GM19455 (cell line): ENCODE measurements at regions not wholly inside any gene's neighbourhood (a gene's known extent, or its start where the extent isn't known, plus 50 kb on each side); places are given as distances from the start of the nearest gene placed in this dataset.

ENCODE experiments used
- ATAC-seq: cut with Tn5 transposase; IDR thresholded peaks from one replicate; pipeline ENCODE4 v1.9.1; 2021; ENCODE audit not compliant: unreplicated experiment

DNA sequence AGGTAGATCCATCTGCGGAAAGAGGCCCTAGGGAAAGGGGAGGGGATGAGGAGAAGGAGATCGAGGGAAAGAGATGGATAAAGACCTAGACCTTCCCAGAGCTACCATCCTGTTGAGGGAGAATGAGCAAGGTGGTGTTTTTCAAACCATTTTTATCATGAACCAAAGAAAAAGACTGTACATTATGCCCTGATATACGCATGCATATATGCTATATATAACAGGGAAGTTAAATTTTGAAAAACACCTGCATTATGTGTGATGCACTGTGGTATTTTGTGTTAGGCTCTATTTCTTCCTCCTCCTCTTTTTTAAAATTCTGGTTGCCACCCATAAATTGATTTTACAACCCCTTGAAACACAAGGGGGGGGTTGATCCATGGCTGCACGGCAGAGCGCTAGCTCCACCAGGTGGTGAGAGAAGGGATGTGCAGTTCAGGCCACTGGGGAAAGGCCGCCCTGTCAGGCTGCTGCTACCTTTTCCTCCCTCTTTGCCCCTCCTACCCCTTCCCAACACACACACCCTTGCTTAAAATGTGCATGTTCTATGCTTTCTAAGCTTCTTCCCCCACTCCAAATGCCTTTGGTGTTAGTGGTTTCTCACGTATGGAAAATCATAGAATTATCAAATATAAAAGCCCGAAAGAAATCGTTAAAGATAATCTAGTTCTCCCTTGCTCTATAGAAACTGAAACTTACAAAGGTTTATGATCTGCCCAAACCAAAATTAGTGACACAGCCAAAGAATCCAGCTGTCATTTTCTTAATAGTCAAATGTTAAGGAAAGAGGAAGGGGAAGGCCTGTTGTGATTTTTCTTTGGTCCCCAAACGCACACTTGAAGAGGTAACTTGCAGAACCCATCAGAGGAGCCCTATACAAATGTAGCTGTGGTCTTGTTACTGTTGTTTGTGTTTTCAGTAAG, 262.0 kb upstream of the UMPS start:
- no peak for ATAC-seq

- ATAC-seq, result no peak
These were observed 260.7 kb upstream of the UMPS start for GRCh38 chr3:124469555-124469954.

DNA sequence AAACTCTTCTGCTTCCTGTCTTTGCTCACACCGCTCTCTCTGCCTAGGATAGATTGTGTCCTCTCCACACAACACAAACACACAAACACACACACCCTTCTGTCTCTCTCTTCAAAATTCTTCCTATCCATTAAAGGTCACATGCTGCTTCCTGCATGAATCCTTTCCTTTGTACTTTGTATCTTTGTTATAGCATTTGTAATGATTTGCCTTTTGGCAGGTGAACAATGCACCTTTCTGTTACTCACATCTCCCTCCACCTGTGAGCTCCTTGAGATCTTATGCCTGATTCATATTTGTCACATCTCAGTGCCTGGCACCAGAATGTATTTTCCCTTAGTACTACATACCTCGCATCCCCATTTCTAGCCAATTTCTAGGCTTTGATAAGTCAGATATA, 251.4 kb upstream of the UMPS start:
- ATAC-seq, result no peak

DNA sequence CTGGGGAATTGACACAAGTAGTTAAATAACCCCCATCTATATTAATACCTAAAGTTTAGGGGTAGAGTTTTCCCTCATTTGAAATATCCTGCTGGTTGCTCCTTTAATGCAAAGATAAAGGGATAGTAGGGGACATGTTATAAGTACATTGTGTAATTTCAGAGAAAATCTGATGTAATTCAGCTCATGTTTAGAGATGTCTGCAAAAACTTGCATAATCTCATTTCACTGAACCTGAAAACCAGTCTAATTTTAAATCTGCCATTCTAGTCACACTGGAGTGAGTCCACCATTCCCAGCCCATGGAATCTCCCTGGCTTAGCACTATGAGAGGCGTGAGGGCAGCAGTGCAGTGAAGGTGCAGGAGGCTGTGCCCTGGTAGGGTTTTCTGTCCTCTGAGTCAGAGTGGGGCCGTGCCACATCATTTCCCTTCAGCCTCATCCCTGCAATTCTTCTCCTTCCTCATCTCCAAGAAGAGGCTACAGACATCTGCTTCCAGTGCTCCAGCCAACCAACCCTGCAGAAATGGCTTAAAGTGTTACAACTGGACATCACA, 246.3 kb upstream of the UMPS start:
- ATAC-seq, result no peak

DNA sequence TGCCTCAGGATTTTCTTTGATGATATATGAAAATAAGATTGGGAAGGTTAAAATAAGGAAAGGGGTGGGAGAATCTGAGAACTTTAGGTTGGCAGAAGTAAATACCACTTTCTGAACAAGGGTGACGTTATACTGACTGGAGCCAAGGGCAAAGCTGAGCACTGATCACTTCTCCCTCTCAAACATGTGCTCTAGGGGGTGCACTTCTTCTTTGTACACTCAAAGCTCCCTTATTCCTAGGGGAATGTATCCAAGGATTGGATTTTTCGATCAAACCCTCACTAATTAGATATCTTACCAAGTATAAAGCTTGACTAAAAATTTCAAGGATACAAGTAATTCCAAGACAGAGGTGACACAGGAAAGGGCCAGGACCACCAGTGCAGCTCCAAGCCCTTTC, 243.9 kb upstream of the UMPS start:
- no peak for ATAC-seq

DNA sequence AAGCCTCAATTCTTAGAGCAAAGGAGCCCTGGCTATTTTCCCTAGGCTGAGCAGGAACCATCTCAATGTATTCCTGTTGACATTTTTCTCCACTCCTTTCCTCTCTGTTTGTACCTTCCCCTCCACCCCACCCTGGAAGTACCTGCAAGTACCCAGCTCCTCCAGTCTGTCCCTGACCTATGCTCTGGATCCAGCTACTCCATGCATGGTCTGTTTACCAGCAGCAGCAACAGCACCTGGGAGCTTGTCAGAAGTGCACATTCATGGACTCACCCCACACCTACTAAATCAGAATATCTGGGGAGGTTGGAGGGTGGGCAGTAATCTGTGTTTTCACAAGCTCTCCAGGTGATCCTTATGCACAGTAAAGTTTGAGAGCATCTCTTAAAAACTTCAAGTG, 240.7 kb upstream of the UMPS start:
- ATAC-seq, result no peak

DNA sequence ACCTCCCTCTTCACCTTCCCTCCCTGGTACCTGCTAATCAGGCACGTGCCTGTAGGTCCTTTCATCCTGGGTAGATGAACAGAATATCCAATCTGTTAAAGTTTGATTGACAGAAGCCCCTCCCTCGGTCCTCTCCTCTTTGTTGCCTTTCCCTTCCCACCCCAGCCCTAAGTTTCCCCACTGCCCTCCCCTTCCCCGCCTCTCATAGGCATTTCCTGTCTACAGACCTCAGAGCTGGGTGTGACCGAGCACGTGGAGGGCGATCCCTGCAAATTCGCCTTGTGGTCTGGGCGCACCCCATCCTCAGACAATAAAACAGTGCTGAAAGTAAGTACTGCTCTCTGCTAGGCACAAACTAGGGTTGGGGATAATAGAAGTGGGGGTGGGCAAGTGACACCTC, 239.2 kb upstream of the UMPS start:
- ATAC-seq, result no peak

DNA sequence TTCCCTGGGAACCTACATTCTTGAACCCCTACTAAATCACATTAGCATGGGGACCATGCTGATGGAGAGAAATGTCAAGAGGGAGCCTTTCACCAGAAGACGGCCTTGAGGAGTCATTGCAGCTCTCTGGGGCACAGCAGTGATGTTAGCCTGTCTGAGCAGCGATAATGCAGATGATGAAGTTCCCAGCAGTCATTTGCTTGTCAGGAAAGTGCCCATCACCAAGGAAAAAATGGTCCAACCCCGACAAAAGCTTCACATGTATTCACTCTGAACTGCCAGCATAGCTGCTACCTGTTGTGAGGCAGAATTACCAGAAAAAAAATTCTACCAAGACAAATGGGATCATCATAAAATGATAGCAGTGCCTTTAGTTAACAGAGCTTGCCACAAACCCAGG, 238.4 kb upstream of the UMPS start:
- ATAC-seq, result no peak

GRCh38 chr3:124492824-124493223, 237.4 kb upstream of the UMPS start:
- ATAC-seq, result no peak

- no peak for ATAC-seq
These were observed 234.2 kb upstream of the UMPS start for GRCh38 chr3:124496061-124496460.

GRCh38 chr3:124497487-124497886, 232.8 kb upstream of the UMPS start:
- no peak for ATAC-seq

- no peak for ATAC-seq
These were observed 231.4 kb upstream of the UMPS start for GRCh38 chr3:124498891-124499290.

GRCh38 chr3:124504332-124505059, 225.8 kb upstream of the UMPS start:
- no peak for ATAC-seq

DNA sequence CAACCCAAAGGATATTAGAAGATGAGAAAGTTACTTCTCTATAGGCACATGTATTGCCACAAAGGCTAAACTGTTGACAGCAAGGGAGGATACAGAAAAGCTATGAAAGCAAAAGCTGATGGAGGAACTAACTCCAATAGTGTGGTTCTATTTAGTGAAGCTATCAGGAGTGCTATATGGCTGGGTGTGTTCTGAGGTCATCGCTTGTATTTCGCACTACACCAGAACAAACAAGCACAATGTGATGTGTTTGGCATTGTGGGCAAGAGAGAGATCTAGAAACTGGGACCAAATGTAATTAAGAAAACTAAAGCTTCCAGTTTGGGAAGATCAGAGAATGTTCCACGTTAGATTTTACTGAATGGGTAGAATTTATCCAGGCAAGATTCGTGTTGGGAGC, 220.4 kb upstream of the UMPS start:
- no peak for ATAC-seq

DNA sequence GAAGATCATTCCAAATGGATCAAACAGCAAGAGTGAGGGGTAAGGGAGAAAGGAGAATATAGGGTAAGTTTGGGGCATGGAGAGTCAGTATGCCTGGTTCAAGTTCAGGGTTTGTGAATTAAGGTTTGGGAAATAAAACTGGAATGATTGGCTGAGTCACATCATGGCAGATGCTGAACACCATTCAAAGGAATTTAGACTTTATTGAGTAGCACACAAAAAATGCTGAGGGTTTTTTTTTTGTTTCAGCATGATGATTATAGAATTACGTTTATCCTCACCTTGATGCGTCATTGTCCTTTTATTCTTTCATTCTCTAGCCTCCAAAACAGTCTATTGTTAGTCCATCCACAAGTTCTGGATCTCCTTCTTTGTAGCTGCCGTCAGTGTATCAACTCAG, 220.0 kb upstream of the UMPS start:
- no peak for ATAC-seq

DNA sequence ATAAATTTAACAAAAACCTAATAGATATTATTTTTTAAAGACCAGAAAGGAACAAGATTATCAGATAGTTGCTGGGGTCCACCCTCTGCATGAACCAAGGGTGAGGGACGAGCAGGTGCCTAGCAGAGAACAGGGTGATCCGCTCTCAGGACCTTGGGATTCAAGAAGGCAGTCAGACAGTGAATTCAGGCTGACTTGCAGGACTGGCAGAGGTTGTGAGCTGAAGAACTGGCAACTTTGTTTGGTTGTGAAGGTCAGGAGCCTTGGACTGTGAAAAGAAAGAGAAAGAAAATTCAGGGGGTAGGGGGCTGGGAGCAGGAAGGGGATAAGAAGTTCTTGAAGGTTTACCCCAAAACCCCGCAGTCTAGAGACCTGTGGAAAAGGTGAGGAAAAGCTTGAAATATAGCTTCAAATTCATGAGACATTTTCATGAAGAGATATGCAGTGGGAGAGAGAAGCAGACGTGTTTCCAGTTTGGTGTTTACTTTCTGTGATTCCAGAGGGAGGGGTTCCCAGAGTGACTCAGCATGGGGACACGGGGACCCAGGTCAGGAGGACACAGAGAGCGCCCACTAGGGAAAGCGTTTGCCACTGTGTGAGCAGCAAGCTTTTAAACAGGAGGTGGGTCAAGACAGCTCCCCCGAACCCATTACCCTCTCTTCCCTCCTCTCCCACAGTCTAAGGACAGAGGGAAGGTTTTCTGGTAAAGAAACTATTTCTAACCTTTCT, 217.2 kb upstream of the UMPS start:
- ATAC-seq, result no peak

- no peak for ATAC-seq
These were observed 216.6 kb upstream of the UMPS start for GRCh38 chr3:124513610-124513997.

DNA sequence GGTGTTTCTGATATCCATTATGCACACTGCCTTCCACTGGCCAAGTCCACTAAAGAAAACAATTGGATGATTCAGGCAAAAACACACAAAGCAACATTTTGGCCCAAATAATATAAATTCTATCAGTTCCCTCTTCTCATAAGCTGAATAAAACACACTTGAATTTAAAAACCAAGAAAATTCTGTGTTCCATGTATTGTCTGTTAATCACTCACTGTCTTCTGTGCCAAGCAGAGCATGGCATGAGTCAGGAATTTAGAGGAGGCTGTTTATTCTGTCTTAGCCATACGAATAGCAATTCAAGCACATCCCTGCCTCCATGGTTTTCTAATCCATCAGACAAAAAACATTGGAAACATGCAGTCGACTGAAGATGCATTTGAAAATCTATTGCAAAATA, 215.6 kb upstream of the UMPS start:
- ATAC-seq, result no peak

DNA sequence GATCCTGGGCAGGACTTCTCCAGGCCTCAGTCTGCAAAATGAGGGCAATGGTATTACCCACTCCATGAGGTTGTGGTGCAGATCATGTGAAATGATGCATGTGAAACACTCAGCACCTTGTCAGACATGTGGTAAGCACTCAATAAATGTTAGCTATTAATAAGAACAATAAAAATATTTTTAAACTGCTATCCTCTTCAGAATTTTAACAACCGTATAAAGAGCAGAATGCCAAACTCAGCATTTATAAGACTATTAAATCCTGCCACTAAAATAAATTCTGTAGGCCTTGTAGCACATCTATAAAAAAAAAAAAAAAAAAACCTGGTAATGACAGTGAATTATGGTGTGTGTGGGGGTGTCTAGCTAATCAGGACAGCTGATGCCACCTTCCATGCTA, 213.9 kb upstream of the UMPS start:
- no peak for ATAC-seq

GRCh38 chr3:124517306-124517705, 212.9 kb upstream of the UMPS start:
- no peak for ATAC-seq

GRCh38 chr3:124518350-124518749, 211.9 kb upstream of the UMPS start:
- ATAC-seq, result no peak
